Prostate gland (tissue), 2 donors: ENCODE measurements at regions not wholly inside any gene's neighbourhood (a gene's known extent, or its start where the extent isn't known, plus 50 kb on each side); places are given as distances from the start of the nearest gene placed in this dataset.

Experiments used
- CTCF ChIP-seq, 4 experiments: fragments of 200-600 bp in 2 of 4; fragments of 450-650 bp in 2 of 4; sonication (generic) in 2 of 4; IDR thresholded peaks; 1 replicate in 3 of 4; 2 replicates in 1 of 4; pipeline ENCODE4 v1.5.1; 2016 to 2019; ENCODE audit warnings: antibody characterized with exemption in 4 of 4, mild to moderate bottlenecking in 2 of 4, moderate library complexity in 2 of 4
- POLR2A ChIP-seq: fragments of 450-650 bp; IDR thresholded peaks from one replicate; pipeline ENCODE4 v1.6.1; 2016; ENCODE audit warnings: antibody characterized with exemption, mild to moderate bottlenecking

DNA sequence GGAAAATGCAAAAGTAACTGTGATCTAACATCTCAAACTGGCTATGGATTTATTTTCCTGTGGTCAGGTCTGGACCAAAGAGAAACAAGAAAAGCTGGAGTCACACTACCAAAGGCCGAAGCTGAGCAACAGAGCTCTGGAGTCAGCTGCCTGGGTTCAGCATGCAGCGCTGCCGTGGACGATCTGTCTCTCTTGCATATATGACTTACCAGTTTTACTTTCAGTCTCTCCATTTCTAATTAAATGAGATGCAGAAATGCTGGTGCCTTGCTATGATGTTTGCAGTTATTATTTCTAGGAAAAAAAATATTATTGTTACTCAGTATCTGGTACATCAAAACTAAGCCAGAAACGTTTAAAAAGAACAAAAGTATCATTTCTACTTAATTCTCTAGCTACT, 813.2 kb downstream of the RNF144A start:
- TF ChIP-seq CTCF (IDR thresholded peaks at IDR 0.05) (no peak), POLR2A (no peak)
